GM19023 (cell line): ENCODE measurements at regions not wholly inside any gene's neighbourhood (a gene's known extent, or its start where the extent isn't known, plus 50 kb on each side); places are given as distances from the start of the nearest gene placed in this dataset.
"Not testable (repeated sequence)": the region's sequence is repeated elsewhere in the genome, so short reads cannot be mapped to it uniquely, and the experiment has no call there.

Experiments used
- ATAC-seq: cut with Tn5 transposase; IDR thresholded peaks from one replicate; pipeline ENCODE4 v1.9.1; 2021; ENCODE audit warnings: mild to moderate bottlenecking, moderate library complexity; ENCODE audit not compliant: unreplicated experiment

GRCh38 chr6:10138917-10139316 is 276.0 kb downstream of the TFAP2A start:
- ATAC-seq = no peak

- ATAC-seq = no peak
Measured at GRCh38 chr6:10136636-10137035, 278.2 kb downstream of the TFAP2A start.

GRCh38 chr6:10134185-10134584 is 280.7 kb downstream of the TFAP2A start:
- ATAC-seq = not testable (repeated sequence)

- no peak for ATAC-seq
Measured at GRCh38 chr6:10128721-10129120, 286.2 kb downstream of the TFAP2A start.

GRCh38 chr6:10122164-10122563 is 292.7 kb downstream of the TFAP2A start:
- no peak for ATAC-seq

- no peak for ATAC-seq
Measured at GRCh38 chr6:10112871-10113549, 301.9 kb downstream of the TFAP2A start.

GRCh38 chr6:10111975-10112374 is 302.9 kb downstream of the TFAP2A start:
- ATAC-seq = no peak

- ATAC-seq = no peak
Measured at GRCh38 chr6:10101551-10102252, 313.2 kb downstream of the TFAP2A start.

- no peak for ATAC-seq
Measured at GRCh38 chr6:10099529-10100140, 315.2 kb downstream of the TFAP2A start.

- no peak for ATAC-seq
Measured at GRCh38 chr6:10098756-10099528, 315.9 kb downstream of the TFAP2A start.

- ATAC-seq = no peak
Measured at GRCh38 chr6:10093282-10093681, 321.6 kb downstream of the TFAP2A start.

- ATAC-seq = no peak
Measured at GRCh38 chr6:10084111-10084986, 330.5 kb downstream of the TFAP2A start.

- no peak for ATAC-seq
Measured at GRCh38 chr6:10082385-10082784, 332.5 kb downstream of the TFAP2A start.

- no peak for ATAC-seq
Measured at GRCh38 chr6:10081957-10082356, 332.9 kb downstream of the TFAP2A start.

GRCh38 chr6:10081075-10081474 is 333.8 kb downstream of the TFAP2A start:
- no peak for ATAC-seq

GRCh38 chr6:10080561-10080960 is 334.3 kb downstream of the TFAP2A start:
- ATAC-seq = no peak

- ATAC-seq = no peak
Measured at GRCh38 chr6:10078581-10078980, 336.3 kb downstream of the TFAP2A start.

- ATAC-seq = not testable (repeated sequence)
Measured at GRCh38 chr6:10074726-10075125, 340.1 kb downstream of the TFAP2A start.

GRCh38 chr6:10073341-10073740 is 341.5 kb downstream of the TFAP2A start:
- ATAC-seq = no peak

- ATAC-seq = no peak
Measured at GRCh38 chr6:10071631-10072220, 343.1 kb downstream of the TFAP2A start.
